ENCODE measurements at regions not wholly inside any gene's neighbourhood (a gene's known extent, or its start where the extent isn't known, plus 50 kb on each side); places are given as distances from the start of the nearest gene placed in this dataset.

DNA sequence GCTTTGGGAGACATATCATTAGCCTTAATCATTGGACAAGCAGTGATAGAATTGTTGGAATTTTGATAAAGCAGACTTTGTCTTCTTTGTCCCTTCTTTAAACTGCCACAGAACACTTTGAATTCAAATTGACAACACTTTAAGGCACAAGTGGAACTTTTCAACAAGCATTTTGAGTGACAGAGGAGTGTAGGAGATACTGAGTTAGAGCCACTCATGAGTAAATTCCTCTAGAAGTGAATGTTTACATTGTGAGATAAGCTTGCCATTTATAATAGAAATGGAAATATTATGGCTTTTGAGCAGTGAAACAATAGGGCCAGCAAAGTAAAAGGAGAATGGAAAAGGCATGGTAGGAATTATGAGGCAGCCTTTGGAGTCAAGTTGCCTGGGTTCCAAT lies 515.8 kb downstream of the SLITRK6 start:
- Histone ChIP-seq H3K9me3 (ENCODE audit: low read length) (no peaks in the 10 kb centered on the region), H3K36me3 (ENCODE audit: insufficient read depth, low read length) (no peaks in the 10 kb centered on the region), H4K20me1 (ENCODE audit: insufficient read depth, low read length) (no peaks in the 10 kb centered on the region), H3K27ac (ENCODE audit: low read depth, low read length, poor library complexity, severe bottlenecking) (no peak overlapping the region), H3K4me1 (ENCODE audit: insufficient read depth, low read length, severe bottlenecking) (peaks cover 12% of the 10 kb centered on the region), H3K9me2 (ENCODE audit: low read depth, low read length) (no peaks in the 10 kb centered on the region), H3K4me2 (ENCODE audit: low read length) (no peak overlapping the region), H3F3A (ENCODE audit: insufficient read depth, low read length) (no peaks in the 10 kb centered on the region), H3K27me3 (ENCODE audit: insufficient read depth, low read length) (no peaks in the 10 kb centered on the region), H3K79me2 (ENCODE audit: insufficient read depth, low read length) (no peaks in the 10 kb centered on the region), H3K9ac (ENCODE audit: low read length) (no peak overlapping the region), H2AFZ (ENCODE audit: low read length) (no peak overlapping the region), H3K4me3 (ENCODE audit: low read depth, low read length, poor library complexity, severe bottlenecking) (no peak overlapping the region)
- TF ChIP-seq EZH2 (IDR thresholded peaks at IDR 0.05; ENCODE audit: borderline replicate concordance, low read length): no peak
- TF ChIP-seq, protein P1, sequence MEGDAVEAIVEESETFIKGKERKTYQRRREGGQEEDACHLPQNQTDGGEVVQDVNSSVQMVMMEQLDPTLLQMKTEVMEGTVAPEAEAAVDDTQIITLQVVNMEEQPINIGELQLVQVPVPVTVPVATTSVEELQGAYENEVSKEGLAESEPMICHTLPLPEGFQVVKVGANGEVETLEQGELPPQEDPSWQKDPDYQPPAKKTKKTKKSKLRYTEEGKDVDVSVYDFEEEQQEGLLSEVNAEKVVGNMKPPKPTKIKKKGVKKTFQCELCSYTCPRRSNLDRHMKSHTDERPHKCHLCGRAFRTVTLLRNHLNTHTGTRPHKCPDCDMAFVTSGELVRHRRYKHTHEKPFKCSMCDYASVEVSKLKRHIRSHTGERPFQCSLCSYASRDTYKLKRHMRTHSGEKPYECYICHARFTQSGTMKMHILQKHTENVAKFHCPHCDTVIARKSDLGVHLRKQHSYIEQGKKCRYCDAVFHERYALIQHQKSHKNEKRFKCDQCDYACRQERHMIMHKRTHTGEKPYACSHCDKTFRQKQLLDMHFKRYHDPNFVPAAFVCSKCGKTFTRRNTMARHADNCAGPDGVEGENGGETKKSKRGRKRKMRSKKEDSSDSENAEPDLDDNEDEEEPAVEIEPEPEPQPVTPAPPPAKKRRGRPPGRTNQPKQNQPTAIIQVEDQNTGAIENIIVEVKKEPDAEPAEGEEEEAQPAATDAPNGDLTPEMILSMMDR (IDR thresholded peaks at IDR 0.05; ENCODE audit: low read length): no peak

GRCh38 chr13:85282876-85283275 lies 516.3 kb downstream of the SLITRK6 start:
- Histone ChIP-seq H2AFZ (ENCODE audit: low read length) (no peak overlapping the region), H4K20me1 (ENCODE audit: insufficient read depth, low read length) (no peaks in the 10 kb centered on the region), H3K4me3 (ENCODE audit: low read depth, low read length, poor library complexity, severe bottlenecking) (no peak overlapping the region), H3F3A (ENCODE audit: insufficient read depth, low read length) (no peaks in the 10 kb centered on the region), H3K9me3 (ENCODE audit: low read length) (no peaks in the 10 kb centered on the region), H3K36me3 (ENCODE audit: insufficient read depth, low read length) (no peaks in the 10 kb centered on the region), H3K4me2 (ENCODE audit: low read length) (no peak overlapping the region), H3K9me2 (ENCODE audit: low read depth, low read length) (no peaks in the 10 kb centered on the region), H3K9ac (ENCODE audit: low read length) (no peak overlapping the region), H3K79me2 (ENCODE audit: insufficient read depth, low read length) (no peaks in the 10 kb centered on the region), H3K27ac (ENCODE audit: low read depth, low read length, poor library complexity, severe bottlenecking) (no peak overlapping the region), H3K4me1 (ENCODE audit: insufficient read depth, low read length, severe bottlenecking) (peaks cover 13% of the 10 kb centered on the region), H3K27me3 (ENCODE audit: insufficient read depth, low read length) (no peaks in the 10 kb centered on the region)
- TF ChIP-seq EZH2 (IDR thresholded peaks at IDR 0.05; ENCODE audit: borderline replicate concordance, low read length): no peak
- TF ChIP-seq, protein P1 (IDR thresholded peaks at IDR 0.05; ENCODE audit: low read length): no peak

DNA sequence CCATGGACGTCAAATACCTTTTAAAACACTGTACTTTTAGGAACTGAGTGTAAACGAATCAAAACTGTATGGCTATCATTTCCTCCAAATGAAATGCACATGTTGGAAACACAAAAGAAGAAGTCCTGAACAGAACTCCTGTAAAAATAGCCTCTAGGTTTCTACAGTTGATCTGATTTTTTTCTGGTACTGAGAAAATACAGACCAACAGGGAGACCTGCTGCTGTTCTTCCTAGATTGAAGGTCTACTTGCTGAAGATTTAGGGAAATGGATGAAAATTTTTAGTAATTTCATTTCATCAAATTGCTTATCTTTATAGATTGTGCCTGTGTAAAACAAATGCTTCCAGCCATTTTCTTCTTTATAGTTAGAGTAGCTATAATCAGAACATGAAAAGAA lies 520.4 kb downstream of the SLITRK6 start:
- no peak overlapping the region for H3K4me2 ChIP-seq (ENCODE audit: low read length)
- H3K36me3 ChIP-seq (ENCODE audit: insufficient read depth, low read length): no peaks in the 10 kb centered on the region
- H2AFZ ChIP-seq (ENCODE audit: low read length): no peak overlapping the region
- H3K9ac ChIP-seq (ENCODE audit: low read length): no peak overlapping the region
- no peak overlapping the region for H3K4me3 ChIP-seq (ENCODE audit: low read depth, low read length, poor library complexity, severe bottlenecking)
- no peaks in the 10 kb centered on the region for H3K9me2 ChIP-seq (ENCODE audit: low read depth, low read length)
- H3K27me3 ChIP-seq (ENCODE audit: insufficient read depth, low read length): no peaks in the 10 kb centered on the region
- H3K79me2 ChIP-seq (ENCODE audit: insufficient read depth, low read length): no peaks in the 10 kb centered on the region
- no peaks in the 10 kb centered on the region for H4K20me1 ChIP-seq (ENCODE audit: insufficient read depth, low read length)
- no peak for TF ChIP-seq EZH2 (IDR thresholded peaks at IDR 0.05; ENCODE audit: borderline replicate concordance, low read length)
- no peaks in the 10 kb centered on the region for H3F3A ChIP-seq (ENCODE audit: insufficient read depth, low read length)
- H3K4me1 ChIP-seq (ENCODE audit: insufficient read depth, low read length, severe bottlenecking): peaks cover 9% of the 10 kb centered on the region
- H3K9me3 ChIP-seq (ENCODE audit: low read length): no peaks in the 10 kb centered on the region
- no peak overlapping the region for H3K27ac ChIP-seq (ENCODE audit: low read depth, low read length, poor library complexity, severe bottlenecking)

GRCh38 chr13:85277748-85278147 lies 521.5 kb downstream of the SLITRK6 start:
- H2AFZ ChIP-seq (ENCODE audit: low read length): no peak overlapping the region
- no peaks in the 10 kb centered on the region for H3K9me2 ChIP-seq (ENCODE audit: low read depth, low read length)
- no peak overlapping the region for H3K9ac ChIP-seq (ENCODE audit: low read length)
- no peaks in the 10 kb centered on the region for H3K9me3 ChIP-seq (ENCODE audit: low read length)
- no peak overlapping the region for H3K4me3 ChIP-seq (ENCODE audit: low read depth, low read length, poor library complexity, severe bottlenecking)
- no peak overlapping the region for H3K27ac ChIP-seq (ENCODE audit: low read depth, low read length, poor library complexity, severe bottlenecking)
- TF ChIP-seq EZH2 (IDR thresholded peaks at IDR 0.05; ENCODE audit: borderline replicate concordance, low read length): no peak
- TF ChIP-seq, protein P1 (IDR thresholded peaks at IDR 0.05; ENCODE audit: low read length): no peak
- no peaks in the 10 kb centered on the region for H3K79me2 ChIP-seq (ENCODE audit: insufficient read depth, low read length)
- H3K4me2 ChIP-seq (ENCODE audit: low read length): no peak overlapping the region
- H3K36me3 ChIP-seq (ENCODE audit: insufficient read depth, low read length): no peaks in the 10 kb centered on the region
- no peaks in the 10 kb centered on the region for H3F3A ChIP-seq (ENCODE audit: insufficient read depth, low read length)
- no peaks in the 10 kb centered on the region for H4K20me1 ChIP-seq (ENCODE audit: insufficient read depth, low read length)
- H3K27me3 ChIP-seq (ENCODE audit: insufficient read depth, low read length): no peaks in the 10 kb centered on the region
- H3K4me1 ChIP-seq (ENCODE audit: insufficient read depth, low read length, severe bottlenecking): peaks cover 9% of the 10 kb centered on the region
